Activated B cell treated with CpG ODN at 0.5 μM for 24 hours (primary cell): ENCODE measurements at regions not wholly inside any gene's neighbourhood (a gene's known extent, or its start where the extent isn't known, plus 50 kb on each side); places are given as distances from the start of the nearest gene placed in this dataset.

Experiments
- ATAC-seq: fragments of 200-7000 bp; cut with Tn5 transposase; one replicate; pipeline ENCODE4 v1.10.0; 2021; ENCODE audit warnings: low read depth, mild to moderate bottlenecking, moderate library complexity
- CTCF ChIA-PET: fragments of 350-600 bp; sonication (Branson Sonifier 250); formaldehyde crosslinking; loops from one replicate; lab custom pipeline; 2021; ENCODE audit warnings: antibody characterized with exemption; lab: Charles Lee
- POLR2A ChIA-PET: fragments of 350-600 bp; sonication (Branson Sonifier 250); formaldehyde crosslinking; loops from one replicate; lab custom pipeline; 2021; ENCODE audit warnings: antibody characterized with exemption; lab: Charles Lee
- DNase-seq: peaks from one replicate; pipeline ENCODE4 v3.0.0; 2022
- H3K27ac Mint-ChIP-seq: one replicate; pipeline ENCODE4 v1.8.0; 2020; ENCODE audit warnings: mixed read lengths
- H3K27me3 Mint-ChIP-seq: one replicate; pipeline ENCODE4 v1.8.0; 2021; ENCODE audit warnings: mixed read lengths
- H3K36me3 Mint-ChIP-seq: one replicate; pipeline ENCODE4 v1.8.0; 2021; ENCODE audit warnings: low read depth, mixed read lengths
- H3K4me1 Mint-ChIP-seq: one replicate; pipeline ENCODE4 v1.8.0; 2021; ENCODE audit warnings: mixed read lengths
- H3K4me3 Mint-ChIP-seq: one replicate; pipeline ENCODE4 v1.8.0; 2020; ENCODE audit warnings: mild to moderate bottlenecking, mixed read lengths
- H3K9me3 Mint-ChIP-seq: one replicate; pipeline ENCODE4 v1.8.0; 2020; ENCODE audit warnings: mixed read lengths
- intact Hi-C: fragments of 100-400 bp; cut with micrococcal nuclease; formaldehyde crosslinking; loops from one replicate; pipeline ENCODE4 v1.15.1; 2024
- TF ChIP-seq, protein P1 (sequence below): fragments of 200-600 bp; IDR thresholded peaks from one replicate; pipeline ENCODE4 v1.8.0; 2022; ENCODE audit warnings: antibody characterized with exemption, mild to moderate bottlenecking

DNA sequence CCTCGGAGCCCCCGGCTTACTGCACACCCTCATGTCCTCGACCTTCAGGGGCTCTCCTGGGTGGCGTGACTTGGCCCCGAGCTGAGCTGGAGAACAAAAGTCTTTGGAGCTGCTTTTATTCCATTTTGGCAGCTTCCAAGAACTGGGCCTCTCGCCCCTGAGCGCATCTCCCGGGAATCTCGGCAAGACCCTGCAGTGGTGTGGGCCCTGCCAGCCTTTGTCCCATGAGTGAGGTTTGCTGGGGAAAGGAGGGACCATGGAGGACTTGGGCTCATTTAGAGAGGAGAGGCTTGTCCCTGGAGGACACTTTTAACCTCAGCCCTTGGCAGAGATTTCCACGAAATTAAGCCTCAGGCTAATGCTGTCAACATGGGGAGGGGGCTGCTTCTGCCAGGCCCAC lies 62.3 kb upstream of the SLCO4A1 start:
- Mint-ChIP-seq H3K4me3 (no peak overlapping the region), H3K9me3 (no peaks in the 10 kb centered on the region), H3K27ac (no peak overlapping the region), H3K27me3 (peaks cover 48% of the 10 kb centered on the region), H3K36me3 (no peaks in the 10 kb centered on the region), H3K4me1 (peaks cover 2% of the 10 kb centered on the region)
- DNase-seq (no peak), ATAC-seq (no peak)
- intact Hi-C loops: no loop called here
- ChIA-PET CTCF (no interaction called here), POLR2A (no interaction called here)
- TF ChIP-seq, protein P1, sequence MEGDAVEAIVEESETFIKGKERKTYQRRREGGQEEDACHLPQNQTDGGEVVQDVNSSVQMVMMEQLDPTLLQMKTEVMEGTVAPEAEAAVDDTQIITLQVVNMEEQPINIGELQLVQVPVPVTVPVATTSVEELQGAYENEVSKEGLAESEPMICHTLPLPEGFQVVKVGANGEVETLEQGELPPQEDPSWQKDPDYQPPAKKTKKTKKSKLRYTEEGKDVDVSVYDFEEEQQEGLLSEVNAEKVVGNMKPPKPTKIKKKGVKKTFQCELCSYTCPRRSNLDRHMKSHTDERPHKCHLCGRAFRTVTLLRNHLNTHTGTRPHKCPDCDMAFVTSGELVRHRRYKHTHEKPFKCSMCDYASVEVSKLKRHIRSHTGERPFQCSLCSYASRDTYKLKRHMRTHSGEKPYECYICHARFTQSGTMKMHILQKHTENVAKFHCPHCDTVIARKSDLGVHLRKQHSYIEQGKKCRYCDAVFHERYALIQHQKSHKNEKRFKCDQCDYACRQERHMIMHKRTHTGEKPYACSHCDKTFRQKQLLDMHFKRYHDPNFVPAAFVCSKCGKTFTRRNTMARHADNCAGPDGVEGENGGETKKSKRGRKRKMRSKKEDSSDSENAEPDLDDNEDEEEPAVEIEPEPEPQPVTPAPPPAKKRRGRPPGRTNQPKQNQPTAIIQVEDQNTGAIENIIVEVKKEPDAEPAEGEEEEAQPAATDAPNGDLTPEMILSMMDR: no peak

DNA sequence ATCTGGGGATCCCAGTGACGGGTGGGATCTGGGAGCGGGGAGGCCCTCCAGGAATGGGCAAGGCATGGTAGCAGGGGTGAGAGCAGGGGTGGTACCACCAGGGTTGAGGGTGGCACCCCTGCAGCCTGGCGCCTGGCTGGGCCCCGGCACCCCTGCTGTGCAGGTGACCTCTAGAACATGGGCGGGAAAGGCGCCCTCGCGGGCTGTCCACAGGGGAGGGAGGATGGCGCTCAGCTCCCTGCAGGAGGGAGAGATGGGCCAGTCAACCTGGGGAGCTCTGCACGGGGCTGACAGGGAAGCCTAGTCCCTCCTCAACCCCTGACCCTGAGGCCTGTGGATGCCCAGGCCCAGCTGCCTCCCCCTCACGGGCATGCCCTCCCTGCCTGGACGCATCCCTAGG lies 61.6 kb upstream of the SLCO4A1 start:
- peaks cover 2% of the 10 kb centered on the region for H3K4me1 Mint-ChIP-seq
- POLR2A ChIA-PET: no interaction called here
- no peaks in the 10 kb centered on the region for H3K36me3 Mint-ChIP-seq
- H3K27ac Mint-ChIP-seq: no peak overlapping the region
- TF ChIP-seq, protein P1: no peak
- DNase-seq: no peak
- no peaks in the 10 kb centered on the region for H3K9me3 Mint-ChIP-seq
- peaks cover 48% of the 10 kb centered on the region for H3K27me3 Mint-ChIP-seq
- no peak for ATAC-seq
- CTCF ChIA-PET: no interaction called here
- intact Hi-C loops: no loop called here
- H3K4me3 Mint-ChIP-seq: no peak overlapping the region

DNA sequence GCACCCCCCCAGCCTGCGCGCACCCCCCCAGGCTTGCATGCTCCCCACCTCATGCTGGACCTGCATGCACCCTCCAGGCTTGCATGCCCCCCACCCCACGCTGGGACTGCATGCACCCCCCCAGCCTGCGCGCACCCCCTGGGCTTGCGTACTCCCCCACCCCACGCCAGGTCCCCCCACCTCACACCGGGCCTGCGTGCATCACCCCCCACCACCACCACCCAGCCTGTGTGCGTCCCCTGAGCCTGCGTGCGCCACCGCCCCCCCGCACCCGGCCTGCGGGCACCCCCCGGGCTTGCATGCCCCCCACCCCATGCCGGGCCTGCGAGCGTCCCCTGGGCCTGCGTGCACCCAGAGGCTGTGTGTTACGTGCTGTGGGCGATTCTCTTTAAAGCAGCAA lies 61.0 kb upstream of the SLCO4A1 start:
- H3K27me3 Mint-ChIP-seq: peaks cover 44% of the 10 kb centered on the region
- H3K4me1 Mint-ChIP-seq: peaks cover 2% of the 10 kb centered on the region
- intact Hi-C loops: no loop called here
- H3K36me3 Mint-ChIP-seq: no peaks in the 10 kb centered on the region
- CTCF ChIA-PET: no interaction called here
- DNase-seq (no peak), ATAC-seq (no peak)
- H3K4me3 Mint-ChIP-seq: no peak overlapping the region
- no peaks in the 10 kb centered on the region for H3K9me3 Mint-ChIP-seq
- POLR2A ChIA-PET: no interaction called here
- no peak overlapping the region for H3K27ac Mint-ChIP-seq
- TF ChIP-seq, protein P1: no peak

DNA sequence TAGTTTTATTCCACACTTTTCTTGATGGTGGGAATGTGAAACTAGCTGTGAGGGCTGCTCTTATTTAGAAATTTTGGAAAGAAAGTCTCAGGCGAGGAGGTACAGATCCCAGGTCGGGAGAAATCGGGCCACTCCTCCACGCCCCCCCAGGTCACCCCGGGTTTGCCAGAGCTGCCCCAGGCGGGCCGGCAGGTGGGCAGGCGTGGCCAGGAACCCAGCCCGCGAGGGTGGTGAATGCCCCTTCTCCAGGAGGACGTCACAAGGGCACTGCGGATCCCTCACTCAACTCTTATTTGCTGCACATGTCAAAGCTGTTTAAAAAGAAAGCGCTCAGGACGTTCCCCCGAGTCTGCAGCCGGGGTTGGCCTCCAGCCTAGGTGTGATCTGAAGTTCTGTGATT lies 60.5 kb upstream of the SLCO4A1 start:
- ATAC-seq: no peak
- H3K4me3 Mint-ChIP-seq: no peak overlapping the region
- CTCF ChIA-PET: no interaction called here

DNA sequence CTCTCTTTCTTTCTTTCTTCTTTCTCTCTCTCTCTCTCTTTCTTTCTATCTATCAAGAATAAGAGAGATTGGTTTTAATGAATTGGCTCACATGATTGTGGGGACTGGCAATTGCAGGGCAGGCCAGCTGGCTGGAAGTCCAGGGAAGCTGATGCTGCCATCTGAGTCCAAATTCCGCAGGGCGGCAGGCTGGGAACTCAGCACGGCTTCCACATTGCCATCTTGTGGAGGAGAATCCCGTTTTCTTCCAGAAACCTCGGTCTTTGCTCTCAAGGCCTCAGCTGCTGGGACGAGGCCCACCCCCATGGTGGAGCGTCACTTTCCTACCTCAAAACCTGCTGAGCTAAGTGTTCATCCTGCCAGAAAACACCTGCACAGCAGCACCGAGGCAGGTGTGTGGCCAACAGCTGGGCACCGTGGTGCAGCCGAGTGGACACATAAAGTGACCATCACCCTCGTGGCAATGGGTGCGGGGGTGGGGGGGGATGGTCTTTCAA lies 58.8 kb upstream of the SLCO4A1 start:
- ChIA-PET POLR2A (no interaction called here), CTCF (no interaction called here)
- TF ChIP-seq, protein P1: no peak
- intact Hi-C loops: no loop called here
- Mint-ChIP-seq H3K4me3 (no peak overlapping the region), H3K27me3 (peaks cover 40% of the 10 kb centered on the region), H3K36me3 (no peaks in the 10 kb centered on the region), H3K9me3 (no peaks in the 10 kb centered on the region), H3K27ac (no peak overlapping the region), H3K4me1 (peaks cover 2% of the 10 kb centered on the region)
- ATAC-seq (no peak), DNase-seq (no peak)

More for the DNA sequence above, 60.5 kb upstream of the SLCO4A1 start:
- Mint-ChIP-seq H3K4me1 (peaks cover 2% of the 10 kb centered on the region), H3K9me3 (no peaks in the 10 kb centered on the region), H3K36me3 (no peaks in the 10 kb centered on the region), H3K27me3 (peaks cover 44% of the 10 kb centered on the region), H3K27ac (no peak overlapping the region)
- intact Hi-C loops: no loop called here
- POLR2A ChIA-PET: no interaction called here
- no peak for DNase-seq
- TF ChIP-seq, protein P1: no peak
